ENCODE measurements at regions not wholly inside any gene's neighbourhood (a gene's known extent, or its start where the extent isn't known, plus 50 kb on each side); places are given as distances from the start of the nearest gene placed in this dataset.

DNA sequence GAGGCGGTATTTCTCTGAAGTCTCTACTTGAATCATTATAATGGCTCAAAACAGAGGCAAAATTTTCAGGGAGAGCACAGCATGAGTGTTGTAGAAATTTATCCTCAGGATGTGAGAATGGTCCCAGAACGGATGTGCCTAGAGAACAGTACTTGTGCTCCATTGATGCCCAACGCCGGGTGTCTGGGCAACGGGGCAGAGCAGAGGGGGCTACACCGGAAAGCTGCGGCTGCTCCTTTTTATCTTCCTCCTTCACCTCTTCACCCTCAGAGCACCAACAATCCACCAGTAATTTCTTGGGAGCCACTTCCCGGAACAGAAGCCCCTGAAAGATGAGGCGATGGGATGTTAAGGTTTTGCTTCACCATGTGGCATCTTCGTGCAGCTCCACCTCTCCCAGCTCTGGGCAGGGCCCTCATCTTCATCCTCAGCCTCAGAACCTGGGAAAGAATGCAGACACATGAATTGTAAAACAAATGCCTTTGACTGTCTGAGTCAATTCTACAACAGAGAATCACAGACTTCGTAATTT, 71.5 kb downstream of the PTGR3 start:
- no peak overlapping the region for H3K4me3 ChIP-seq (ENCODE audit: low read depth, low read length)
- TF ChIP-seq, protein P1, sequence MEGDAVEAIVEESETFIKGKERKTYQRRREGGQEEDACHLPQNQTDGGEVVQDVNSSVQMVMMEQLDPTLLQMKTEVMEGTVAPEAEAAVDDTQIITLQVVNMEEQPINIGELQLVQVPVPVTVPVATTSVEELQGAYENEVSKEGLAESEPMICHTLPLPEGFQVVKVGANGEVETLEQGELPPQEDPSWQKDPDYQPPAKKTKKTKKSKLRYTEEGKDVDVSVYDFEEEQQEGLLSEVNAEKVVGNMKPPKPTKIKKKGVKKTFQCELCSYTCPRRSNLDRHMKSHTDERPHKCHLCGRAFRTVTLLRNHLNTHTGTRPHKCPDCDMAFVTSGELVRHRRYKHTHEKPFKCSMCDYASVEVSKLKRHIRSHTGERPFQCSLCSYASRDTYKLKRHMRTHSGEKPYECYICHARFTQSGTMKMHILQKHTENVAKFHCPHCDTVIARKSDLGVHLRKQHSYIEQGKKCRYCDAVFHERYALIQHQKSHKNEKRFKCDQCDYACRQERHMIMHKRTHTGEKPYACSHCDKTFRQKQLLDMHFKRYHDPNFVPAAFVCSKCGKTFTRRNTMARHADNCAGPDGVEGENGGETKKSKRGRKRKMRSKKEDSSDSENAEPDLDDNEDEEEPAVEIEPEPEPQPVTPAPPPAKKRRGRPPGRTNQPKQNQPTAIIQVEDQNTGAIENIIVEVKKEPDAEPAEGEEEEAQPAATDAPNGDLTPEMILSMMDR (IDR thresholded peaks at IDR 0.05; ENCODE audit: control insufficient read depth, extremely low read depth, insufficient read depth): no peak
- no peak for DNase-seq (ENCODE audit: low read depth)

DNA sequence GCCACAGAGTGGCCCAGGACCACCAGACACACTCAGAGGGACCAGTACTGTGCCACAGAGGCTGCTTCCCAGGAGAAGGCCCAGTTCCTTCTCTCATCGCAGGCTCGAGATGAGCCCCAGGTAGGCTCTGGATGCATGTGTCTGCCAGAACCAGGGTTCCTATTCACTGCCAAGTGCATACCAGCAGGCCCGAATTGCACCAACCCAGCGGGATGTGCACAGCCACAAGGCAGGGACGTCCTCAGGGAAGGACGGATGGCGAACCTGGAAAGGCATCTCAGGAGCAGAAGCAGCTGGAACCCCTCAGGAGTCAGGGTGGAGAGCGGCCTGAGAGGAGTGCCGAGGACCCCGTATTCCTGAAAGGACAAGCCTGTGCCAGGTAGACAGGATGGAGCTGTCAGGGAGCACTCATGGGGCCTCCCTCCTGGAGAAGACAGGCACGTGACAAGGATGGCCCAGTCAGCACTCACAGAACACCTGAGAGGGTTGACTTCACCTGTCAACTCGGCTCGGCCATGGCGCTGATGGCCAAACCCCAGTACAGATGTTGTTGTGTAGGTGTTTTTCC, 73.7 kb downstream of the PTGR3 start:
- H3K4me3 ChIP-seq (ENCODE audit: low read depth, low read length): no peak overlapping the region
- TF ChIP-seq, protein P1 (IDR thresholded peaks at IDR 0.05; ENCODE audit: control insufficient read depth, extremely low read depth, insufficient read depth): no peak
- DNase-seq (ENCODE audit: low read depth): no peak

GRCh38 chr18:75134611-75134975, 74.3 kb downstream of the PTGR3 start:
- DNase-seq (ENCODE audit: low read depth): no peak
- no peak overlapping the region for H3K4me3 ChIP-seq (ENCODE audit: low read depth, low read length)
- TF ChIP-seq, protein P1 (IDR thresholded peaks at IDR 0.05; ENCODE audit: control insufficient read depth, extremely low read depth, insufficient read depth): no peak

DNA sequence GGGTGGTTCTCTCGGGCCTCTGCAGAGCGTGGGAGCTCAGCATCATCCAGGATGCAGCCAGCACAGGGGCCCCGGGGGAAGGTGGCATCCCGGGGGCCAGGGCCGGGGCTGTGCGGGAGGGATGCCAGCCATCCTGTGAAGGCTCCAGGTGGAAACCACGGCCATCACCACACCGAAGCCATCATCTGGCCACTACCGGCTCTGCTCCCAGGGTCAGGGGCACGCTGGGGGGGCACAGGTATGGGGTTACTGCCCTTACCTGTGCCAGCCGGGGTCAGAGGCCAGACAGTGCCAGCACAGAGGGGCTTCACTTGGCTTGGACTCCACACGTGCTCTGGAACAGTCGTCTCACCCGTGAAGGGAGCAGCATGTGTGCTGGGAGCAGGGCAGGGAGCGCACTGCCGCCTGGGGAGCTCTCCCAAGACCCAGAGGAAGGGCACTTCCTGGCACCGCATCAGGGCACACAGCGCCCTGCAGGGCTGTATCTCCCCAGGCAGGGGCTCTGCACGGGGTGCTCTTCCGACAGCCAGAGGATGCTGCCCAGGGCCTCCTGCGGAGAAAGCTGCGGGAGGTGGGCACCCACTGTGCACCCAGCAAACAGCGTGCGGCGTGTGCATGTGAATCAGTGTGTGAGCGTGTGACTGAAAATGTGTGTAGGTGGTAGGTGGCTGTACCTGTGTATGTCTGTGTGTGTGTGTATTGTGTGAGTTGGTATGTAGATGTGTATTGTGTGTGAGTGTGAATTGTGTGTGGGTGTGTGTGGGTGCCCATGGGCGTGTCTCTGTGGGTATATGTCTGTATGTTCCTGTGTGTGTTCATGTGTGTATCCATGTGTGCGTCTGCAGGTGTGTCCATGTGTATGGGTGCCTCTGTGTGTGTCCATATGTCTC, 75.0 kb downstream of the PTGR3 start:
- DNase-seq (ENCODE audit: low read depth): no peak
- TF ChIP-seq, protein P1 (IDR thresholded peaks at IDR 0.05; ENCODE audit: control insufficient read depth, extremely low read depth, insufficient read depth): no peak
- H3K4me3 ChIP-seq (ENCODE audit: low read depth, low read length): no peak overlapping the region

- H3K4me3 ChIP-seq (ENCODE audit: low read depth, low read length): no peak overlapping the region
- TF ChIP-seq, protein P1 (IDR thresholded peaks at IDR 0.05; ENCODE audit: control insufficient read depth, extremely low read depth, insufficient read depth): no peak
- peak; percentile 86 for DNase-seq (ENCODE audit: low read depth)
Measured at GRCh38 chr18:75132931-75133525, 75.9 kb downstream of the PTGR3 start.

DNA sequence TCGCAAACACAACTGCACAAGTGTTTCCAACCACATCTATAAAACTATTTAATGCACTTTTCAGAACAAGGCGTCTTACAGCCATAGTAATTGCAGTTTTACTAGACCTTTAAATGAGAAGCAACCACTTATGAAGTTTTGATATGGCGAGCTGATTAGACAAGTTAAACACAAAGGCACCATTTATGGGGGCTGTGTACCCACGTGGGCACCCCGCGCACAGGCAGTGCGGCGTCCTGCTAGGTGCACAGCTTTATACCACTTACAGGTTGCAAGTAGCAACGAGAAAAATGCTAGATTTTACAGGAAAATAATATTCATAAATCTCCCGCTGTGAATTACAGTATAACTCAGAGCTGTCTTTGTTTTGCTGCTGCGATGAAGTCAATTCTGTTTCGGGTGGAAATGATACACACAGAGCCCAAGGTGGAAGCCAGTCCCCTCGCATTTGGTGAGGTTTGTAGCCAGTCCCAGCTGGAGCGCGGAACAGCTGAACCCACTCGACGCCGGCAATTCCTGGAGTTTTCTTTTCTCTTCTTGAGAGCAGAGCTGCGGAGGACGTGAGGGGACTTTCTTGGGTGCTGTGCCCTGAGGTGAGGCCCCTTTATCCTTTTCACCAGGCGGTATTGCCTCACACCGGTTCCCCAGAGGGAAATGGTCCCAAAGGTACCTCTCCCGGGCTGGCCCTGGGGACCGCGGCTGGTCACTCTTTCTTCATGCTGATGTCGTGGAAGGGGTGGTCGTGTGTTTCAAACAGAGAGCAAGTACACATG, 76.7 kb downstream of the PTGR3 start:
- TF ChIP-seq, protein P1 (IDR thresholded peaks at IDR 0.05; ENCODE audit: control insufficient read depth, extremely low read depth, insufficient read depth): no peak
- peak overlapping the region; percentile 1; the same call in 1 of the 2 replicates for H3K4me3 ChIP-seq (ENCODE audit: low read depth, low read length)

More for the DNA sequence above, 76.7 kb downstream of the PTGR3 start:
- DNase-seq (ENCODE audit: low read depth): peak; percentile 71
